ENCODE measurements at regions not wholly inside any gene's neighbourhood (a gene's known extent, or its start where the extent isn't known, plus 50 kb on each side); places are given as distances from the start of the nearest gene placed in this dataset.

DNA sequence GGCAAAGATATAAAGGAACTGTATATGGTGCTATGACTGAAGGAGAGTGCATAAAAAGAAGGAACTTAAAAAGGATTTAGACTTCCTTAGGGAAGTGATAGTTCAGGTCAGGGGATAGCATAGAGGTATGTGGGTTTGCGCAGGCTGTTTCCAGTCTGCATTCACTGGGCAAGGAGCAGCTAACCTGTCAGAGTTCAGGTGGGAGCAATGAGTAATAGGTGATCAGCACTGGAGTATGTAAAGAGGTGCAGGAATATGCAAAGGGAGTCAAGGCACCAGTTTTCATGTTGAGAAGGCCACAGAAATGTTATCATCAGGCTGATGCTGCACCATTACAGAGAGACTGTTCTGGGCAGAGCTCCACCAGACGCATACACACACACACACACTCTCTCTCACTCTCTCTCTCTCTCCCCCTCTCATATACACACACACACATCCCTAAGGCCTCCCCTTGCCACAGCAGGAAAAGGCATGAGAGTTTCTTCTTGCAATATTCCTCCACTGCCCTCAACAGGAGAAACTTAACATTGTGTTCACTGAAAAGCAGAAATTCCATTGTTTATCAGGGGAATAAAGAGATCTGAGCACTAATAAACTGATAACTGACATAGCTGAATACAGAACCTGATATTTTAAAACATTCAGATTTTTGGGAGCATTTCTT lies 256.4 kb upstream of the GRID2 start:
- H3K9me3 Mint-ChIP-seq, result peaks cover 8% of the 10 kb centered on the region

DNA sequence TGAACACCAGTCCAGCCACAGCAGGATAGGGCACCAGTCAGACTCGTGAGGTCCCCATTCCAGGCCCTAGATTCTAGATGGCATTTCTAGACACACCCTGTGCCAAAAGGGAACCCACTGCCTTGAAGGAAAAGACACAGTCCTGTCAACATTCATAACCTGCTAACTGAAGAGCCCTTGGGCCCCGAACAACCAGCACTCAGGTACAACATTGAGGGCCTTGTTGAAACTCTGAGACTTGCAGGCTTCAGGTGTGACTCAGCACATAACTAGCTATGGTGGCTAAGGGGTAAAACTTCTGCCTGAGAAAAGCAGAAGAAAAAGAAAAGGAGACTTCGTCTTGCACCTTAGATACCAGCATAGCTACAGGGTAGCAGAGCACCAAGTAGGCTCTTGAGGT lies 252.9 kb upstream of the GRID2 start:
- Mint-ChIP-seq H3K9me3 (peaks cover 15% of the 10 kb centered on the region), H3K27me3 (no peaks in the 10 kb centered on the region), H3K36me3 (ENCODE audit: low read depth) (no peaks in the 10 kb centered on the region), H3K4me3 (no peak overlapping the region), H3K4me1 (no peaks in the 10 kb centered on the region), H3K27ac (no peak overlapping the region)
- DNase-seq, result no peak
- CTCF ChIA-PET, result no interaction called here
- POLR2A ChIA-PET, result no interaction called here

More for the DNA sequence above, 256.4 kb upstream of the GRID2 start:
- no peak overlapping the region for H3K27ac Mint-ChIP-seq
- CTCF ChIA-PET, result no interaction called here
- H3K4me3 Mint-ChIP-seq, result no peak overlapping the region
- no peaks in the 10 kb centered on the region for H3K4me1 Mint-ChIP-seq
- DNase-seq, result no peak
- no peaks in the 10 kb centered on the region for H3K27me3 Mint-ChIP-seq
- POLR2A ChIA-PET, result no interaction called here
- no peaks in the 10 kb centered on the region for H3K36me3 Mint-ChIP-seq (ENCODE audit: low read depth)

DNA sequence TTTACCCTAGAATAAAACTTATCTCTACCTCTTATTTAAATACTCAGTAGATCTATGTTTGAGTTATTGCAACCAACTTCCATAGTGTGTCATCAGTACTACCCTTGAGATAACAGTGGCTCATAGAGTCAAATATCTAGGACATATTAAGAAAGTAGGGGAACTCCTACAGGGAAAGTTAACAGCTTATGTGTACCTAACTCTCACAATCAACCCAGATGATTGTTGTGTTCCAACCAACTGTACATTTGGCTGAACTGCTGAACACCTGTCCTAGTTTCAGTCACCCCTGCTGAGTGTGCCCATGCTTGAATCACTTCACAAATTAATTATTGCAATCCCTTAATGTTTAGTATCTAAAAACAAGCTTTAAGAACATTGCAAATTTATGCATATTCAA lies 244.2 kb upstream of the GRID2 start:
- Mint-ChIP-seq H3K9me3 (peaks cover 6% of the 10 kb centered on the region), H3K27me3 (no peaks in the 10 kb centered on the region), H3K4me1 (no peaks in the 10 kb centered on the region), H3K27ac (no peak overlapping the region), H3K4me3 (no peak overlapping the region), H3K36me3 (ENCODE audit: low read depth) (no peaks in the 10 kb centered on the region)
- POLR2A ChIA-PET, result no interaction called here
- CTCF ChIA-PET, result no interaction called here
- no peak for DNase-seq

DNA sequence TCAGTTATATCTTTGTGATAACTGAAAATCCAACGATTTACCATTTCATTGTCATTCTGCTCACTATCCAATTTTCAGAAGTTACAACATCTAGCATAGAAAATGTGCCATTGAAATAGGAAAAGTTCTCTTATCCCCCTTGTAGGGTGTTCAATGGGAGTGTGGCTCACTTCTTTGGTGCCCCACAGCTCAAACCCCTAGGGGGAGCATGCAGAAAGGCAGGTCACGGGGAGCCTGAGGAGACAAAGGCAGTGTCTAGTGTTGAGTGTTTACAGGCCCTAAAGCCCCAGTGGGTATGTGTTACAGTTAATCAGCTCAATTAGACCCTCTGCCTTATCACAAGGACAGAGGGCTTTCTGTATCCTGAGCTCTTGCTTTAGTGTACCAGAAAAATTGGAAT lies 243.4 kb upstream of the GRID2 start:
- ChIA-PET CTCF (no interaction called here), POLR2A (no interaction called here)
- no peak overlapping the region for H3K27ac Mint-ChIP-seq
- H3K4me1 Mint-ChIP-seq, result no peaks in the 10 kb centered on the region
- DNase-seq, result no peak
- no peak overlapping the region for H3K4me3 Mint-ChIP-seq
- no peaks in the 10 kb centered on the region for H3K27me3 Mint-ChIP-seq
- H3K36me3 Mint-ChIP-seq (ENCODE audit: low read depth), result no peaks in the 10 kb centered on the region
- H3K9me3 Mint-ChIP-seq, result peaks cover 4% of the 10 kb centered on the region

DNA sequence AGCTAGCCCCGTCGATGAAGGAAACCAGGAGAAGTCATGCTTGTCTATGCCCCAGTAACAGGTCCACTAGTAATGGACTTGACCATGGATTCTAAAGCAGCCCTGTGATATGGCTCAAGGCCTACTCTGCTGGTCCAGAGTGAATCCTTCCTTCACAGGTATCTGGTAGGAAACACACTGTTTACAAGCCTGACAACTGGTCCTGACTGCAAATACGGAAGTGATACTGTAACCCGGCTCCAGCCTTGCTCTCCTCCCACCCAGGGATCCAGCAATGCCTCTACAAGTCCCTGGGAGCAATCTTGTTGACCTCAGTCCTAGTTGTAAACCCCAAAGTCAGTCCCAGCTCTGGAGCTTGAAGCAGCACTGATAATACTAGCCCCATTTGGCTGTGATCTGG lies 239.2 kb upstream of the GRID2 start:
- POLR2A ChIA-PET, result no interaction called here

DNA sequence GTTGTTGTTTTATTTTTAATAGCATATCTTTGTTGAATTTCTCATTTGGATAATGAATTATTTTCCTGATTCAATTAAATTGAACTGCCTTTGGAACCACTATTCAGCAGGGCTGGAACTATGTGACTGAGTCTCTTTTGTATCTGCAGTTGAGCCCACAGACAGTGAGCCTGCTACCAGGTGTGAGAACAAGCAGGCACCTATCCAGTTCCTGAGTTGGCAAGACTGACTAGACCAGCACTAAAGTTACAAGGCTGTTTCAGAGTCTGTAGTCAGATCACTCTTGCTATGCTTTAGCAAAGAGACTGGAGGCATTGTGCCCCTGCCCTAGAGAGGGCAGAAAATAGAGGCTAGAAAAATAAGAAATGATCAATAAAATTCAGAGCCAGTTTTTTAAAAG lies 237.3 kb upstream of the GRID2 start:
- no peak overlapping the region for H3K27ac Mint-ChIP-seq
- no peaks in the 10 kb centered on the region for H3K27me3 Mint-ChIP-seq
- DNase-seq, result no peak
- no peaks in the 10 kb centered on the region for H3K4me1 Mint-ChIP-seq
- no peak overlapping the region for H3K4me3 Mint-ChIP-seq
- ChIA-PET POLR2A (no interaction called here), CTCF (no interaction called here)
- peaks cover 10% of the 10 kb centered on the region for H3K9me3 Mint-ChIP-seq
- H3K36me3 Mint-ChIP-seq (ENCODE audit: low read depth), result no peaks in the 10 kb centered on the region

More for the DNA sequence above, 239.2 kb upstream of the GRID2 start:
- Mint-ChIP-seq H3K27me3 (no peaks in the 10 kb centered on the region), H3K27ac (no peak overlapping the region), H3K9me3 (peaks cover 5% of the 10 kb centered on the region), H3K4me1 (no peaks in the 10 kb centered on the region), H3K36me3 (ENCODE audit: low read depth) (no peaks in the 10 kb centered on the region), H3K4me3 (no peak overlapping the region)
- no peak for DNase-seq
- CTCF ChIA-PET, result no interaction called here

DNA sequence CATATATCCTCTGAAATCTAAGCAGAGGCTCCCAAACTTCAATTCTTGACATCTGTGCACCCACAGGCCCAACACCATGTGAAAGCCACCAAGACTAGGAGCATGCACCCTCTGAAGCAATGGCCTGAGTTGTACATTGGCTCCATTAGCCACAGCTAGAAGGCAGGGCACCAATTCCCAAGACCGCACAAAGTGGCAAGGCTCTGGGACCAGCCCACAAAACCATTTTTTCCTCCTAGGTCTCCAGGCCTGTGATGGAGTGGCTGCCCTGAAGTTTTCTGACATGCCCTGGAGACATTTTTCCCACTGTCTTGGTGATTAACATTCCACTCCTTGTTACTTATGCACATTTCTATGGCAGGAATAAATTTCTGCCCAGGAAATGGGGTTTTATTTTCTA lies 232.2 kb upstream of the GRID2 start:
- CTCF ChIA-PET, result no interaction called here
- Mint-ChIP-seq H3K27ac (no peak overlapping the region), H3K27me3 (no peaks in the 10 kb centered on the region), H3K4me3 (no peak overlapping the region), H3K36me3 (ENCODE audit: low read depth) (no peaks in the 10 kb centered on the region), H3K4me1 (no peaks in the 10 kb centered on the region), H3K9me3 (peaks cover 20% of the 10 kb centered on the region)
- POLR2A ChIA-PET, result no interaction called here
- DNase-seq, result no peak

DNA sequence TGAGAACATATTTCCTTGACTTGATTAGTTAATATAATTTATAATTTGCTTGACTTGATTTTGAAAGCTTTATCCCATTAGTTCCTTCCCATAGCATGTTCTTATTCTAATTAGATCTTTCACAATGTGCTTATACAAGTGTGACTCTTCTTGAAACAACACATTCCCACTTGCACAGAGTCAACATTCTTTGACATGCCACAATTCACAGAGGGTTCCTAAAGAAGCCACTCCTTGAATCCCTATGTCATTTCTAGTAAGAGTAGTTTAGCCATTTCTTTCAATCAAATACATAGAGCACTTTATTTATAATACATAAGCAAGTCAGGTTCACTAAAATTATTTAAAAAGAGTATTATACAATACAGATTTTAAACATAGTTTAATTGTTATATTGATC lies 228.9 kb upstream of the GRID2 start:
- DNase-seq, result no peak
- H3K27ac Mint-ChIP-seq, result no peak overlapping the region
- H3K9me3 Mint-ChIP-seq, result peaks cover 15% of the 10 kb centered on the region
- CTCF ChIA-PET, result no interaction called here
- H3K27me3 Mint-ChIP-seq, result no peaks in the 10 kb centered on the region
- POLR2A ChIA-PET, result no interaction called here
- no peaks in the 10 kb centered on the region for H3K36me3 Mint-ChIP-seq (ENCODE audit: low read depth)
- no peaks in the 10 kb centered on the region for H3K4me1 Mint-ChIP-seq
- H3K4me3 Mint-ChIP-seq, result no peak overlapping the region

DNA sequence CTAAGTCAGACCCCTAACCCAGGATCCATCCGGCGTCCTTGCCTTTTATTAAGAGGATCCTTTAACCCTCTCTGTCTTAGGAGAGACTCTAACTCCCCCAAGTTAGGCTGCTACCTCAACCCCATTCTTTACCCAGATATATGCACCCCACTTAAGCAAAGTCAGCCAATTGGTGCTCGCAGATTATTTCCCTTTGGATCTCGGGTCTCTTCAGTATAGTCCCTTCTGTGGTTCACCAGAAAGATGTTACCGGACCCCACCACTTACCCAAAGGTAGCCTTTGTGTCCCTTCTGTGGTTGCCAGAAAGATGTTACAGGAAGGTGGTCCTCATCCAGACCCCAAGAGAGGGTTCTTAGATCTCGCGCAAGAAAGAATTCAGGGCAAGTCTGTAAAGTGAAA lies 212.9 kb upstream of the GRID2 start:
- H3K27me3 Mint-ChIP-seq, result no peaks in the 10 kb centered on the region

DNA sequence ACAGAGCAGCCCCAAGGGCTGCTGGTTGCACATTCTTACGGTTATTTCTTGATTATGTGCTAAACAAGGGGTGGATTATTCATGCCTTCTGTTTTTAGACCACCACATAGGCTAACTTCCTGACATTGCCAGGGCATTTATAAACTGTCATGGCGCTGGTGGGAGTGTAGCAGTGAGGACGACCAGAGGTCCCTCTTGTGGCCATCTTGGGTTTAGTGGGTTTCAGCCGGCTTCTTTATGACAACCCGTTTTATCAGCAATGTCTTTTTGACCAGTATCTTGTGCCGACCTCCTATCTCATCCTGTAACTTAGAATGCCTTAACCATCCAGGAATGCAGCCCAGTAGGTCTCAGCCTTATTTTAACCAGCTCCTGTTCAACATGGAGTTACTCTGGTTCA lies 212.4 kb upstream of the GRID2 start:
- H3K4me1 Mint-ChIP-seq, result no peaks in the 10 kb centered on the region
- CTCF ChIA-PET, result no interaction called here
- H3K27ac Mint-ChIP-seq, result no peak overlapping the region
- H3K4me3 Mint-ChIP-seq, result no peak overlapping the region
- DNase-seq, result no peak
- no peaks in the 10 kb centered on the region for H3K27me3 Mint-ChIP-seq
- no peaks in the 10 kb centered on the region for H3K36me3 Mint-ChIP-seq (ENCODE audit: low read depth)
- H3K9me3 Mint-ChIP-seq, result peaks cover 8% of the 10 kb centered on the region
- POLR2A ChIA-PET, result no interaction called here

More for the DNA sequence above, 212.9 kb upstream of the GRID2 start:
- ChIA-PET POLR2A (no interaction called here), CTCF (no interaction called here)
- no peak for DNase-seq
- no peak overlapping the region for H3K27ac Mint-ChIP-seq
- H3K36me3 Mint-ChIP-seq (ENCODE audit: low read depth), result no peaks in the 10 kb centered on the region
- no peak overlapping the region for H3K4me3 Mint-ChIP-seq
- H3K9me3 Mint-ChIP-seq, result peaks cover 8% of the 10 kb centered on the region
- no peaks in the 10 kb centered on the region for H3K4me1 Mint-ChIP-seq

DNA sequence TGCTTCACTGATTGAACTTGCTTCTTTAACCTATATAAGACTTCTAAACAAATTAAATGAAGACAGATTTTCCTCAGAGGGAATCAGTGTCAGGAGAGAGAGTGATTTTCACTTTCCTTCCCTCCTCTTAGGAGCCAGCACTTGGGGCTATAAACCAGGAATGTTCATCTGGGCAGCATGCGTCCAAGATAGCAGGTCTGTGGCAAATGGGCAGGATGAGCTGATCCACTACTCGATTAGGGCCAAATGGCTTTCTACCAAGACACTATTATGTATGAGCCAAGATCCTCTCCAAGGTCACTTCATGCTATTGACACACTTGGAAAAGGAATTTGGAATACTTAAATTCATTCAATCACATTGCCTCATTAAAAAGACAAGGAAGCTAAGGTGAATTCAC lies 203.9 kb upstream of the GRID2 start:
- Mint-ChIP-seq H3K4me1 (no peaks in the 10 kb centered on the region), H3K36me3 (ENCODE audit: low read depth) (no peaks in the 10 kb centered on the region), H3K27ac (no peak overlapping the region), H3K27me3 (no peaks in the 10 kb centered on the region), H3K9me3 (no peaks in the 10 kb centered on the region), H3K4me3 (no peak overlapping the region)
- POLR2A ChIA-PET, result no interaction called here
- DNase-seq, result no peak
- CTCF ChIA-PET, result no interaction called here

DNA sequence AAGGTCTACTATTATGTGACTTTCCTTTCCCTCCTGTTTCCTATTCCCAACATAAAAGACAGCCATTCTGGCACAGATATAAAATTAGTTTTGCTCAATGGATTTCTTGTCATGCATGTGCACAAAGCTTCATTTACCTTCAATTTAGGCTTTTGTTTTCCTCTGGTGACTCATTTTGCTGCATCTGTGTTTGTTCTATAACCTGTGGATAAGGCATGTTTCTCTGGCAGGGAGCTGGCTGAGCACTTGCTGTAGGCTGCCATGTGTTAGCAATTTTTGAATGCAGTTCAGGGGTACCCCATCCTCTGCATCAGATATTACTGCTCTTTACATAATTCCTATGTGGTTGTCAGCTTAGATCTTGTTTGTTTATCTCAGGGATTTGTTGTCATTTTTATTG lies 202.8 kb upstream of the GRID2 start:
- CTCF ChIA-PET, result interaction anchor here (0.7 kb wide), 1 partner anchor 75 kb away, joined by 3 read pairs; no protein-coding TSS in a partner anchor
- Mint-ChIP-seq H3K4me3 (no peak overlapping the region), H3K9me3 (no peaks in the 10 kb centered on the region), H3K27ac (no peak overlapping the region), H3K27me3 (no peaks in the 10 kb centered on the region), H3K36me3 (ENCODE audit: low read depth) (no peaks in the 10 kb centered on the region), H3K4me1 (no peaks in the 10 kb centered on the region)
- POLR2A ChIA-PET, result no interaction called here
- no peak for DNase-seq

DNA sequence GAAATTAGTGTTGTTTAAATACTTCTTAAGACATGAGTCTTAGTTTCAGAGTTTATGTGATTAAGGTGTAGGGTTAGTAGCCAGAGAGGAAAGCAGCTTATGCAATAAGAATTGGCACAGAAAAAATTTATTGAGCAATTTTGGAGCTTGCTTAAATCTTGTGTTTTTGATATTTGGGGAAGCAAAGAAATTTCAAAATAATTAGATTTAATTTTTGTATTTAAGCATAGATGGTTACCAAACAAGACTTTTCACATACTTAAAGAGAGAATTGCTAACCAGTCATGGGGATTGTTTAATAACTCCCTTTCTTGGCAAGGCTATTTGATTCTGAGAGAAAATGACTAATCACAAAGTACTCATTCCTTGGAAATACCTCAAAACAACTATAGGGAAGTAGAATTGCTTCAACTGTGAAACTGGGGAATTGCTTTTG lies 202.0 kb upstream of the GRID2 start:
- DNase-seq, result no peak
- H3K27me3 Mint-ChIP-seq, result no peaks in the 10 kb centered on the region
- H3K36me3 Mint-ChIP-seq (ENCODE audit: low read depth), result no peaks in the 10 kb centered on the region
- H3K9me3 Mint-ChIP-seq, result no peaks in the 10 kb centered on the region
- H3K4me3 Mint-ChIP-seq, result no peak overlapping the region
- no peak overlapping the region for H3K27ac Mint-ChIP-seq
- H3K4me1 Mint-ChIP-seq, result no peaks in the 10 kb centered on the region
- CTCF ChIA-PET, result interaction anchor here (0.7 kb wide), 1 partner anchor 75 kb away, joined by 3 read pairs; no protein-coding TSS in a partner anchor
- POLR2A ChIA-PET, result no interaction called here

DNA sequence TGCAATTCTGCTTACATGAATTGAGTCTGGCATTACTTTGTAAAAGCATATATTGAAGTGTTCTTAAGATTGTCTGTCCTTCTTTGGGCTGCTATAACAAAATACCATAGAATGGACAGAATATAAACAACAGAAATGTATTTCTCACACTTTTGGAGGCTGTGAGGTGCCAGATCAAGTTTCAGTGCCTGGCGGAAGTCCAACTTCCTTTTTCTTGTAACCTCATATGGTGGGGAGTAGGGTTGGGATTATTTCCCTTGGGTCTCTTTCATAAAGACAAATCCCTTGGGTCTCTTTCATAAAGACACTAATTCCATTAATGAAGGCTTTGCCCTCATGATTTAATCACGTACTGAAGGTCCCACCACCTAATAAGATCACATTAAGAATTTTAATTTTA lies 199.3 kb upstream of the GRID2 start:
- ChIA-PET POLR2A (no interaction called here), CTCF (no interaction called here)
- Mint-ChIP-seq H3K27me3 (no peaks in the 10 kb centered on the region), H3K4me3 (no peak overlapping the region), H3K36me3 (ENCODE audit: low read depth) (no peaks in the 10 kb centered on the region), H3K4me1 (no peaks in the 10 kb centered on the region), H3K27ac (no peak overlapping the region), H3K9me3 (no peaks in the 10 kb centered on the region)
- DNase-seq, result no peak

Data from activated CD4-positive, alpha-beta T cell treated with anti-CD3 and anti-CD28 coated beads, Interleukin-2, amount 10 ng/mL, durations not matched to agents 7 days and 5 days (primary cell).